Tibial artery (tissue), 4 donors: ENCODE measurements at regions not wholly inside any gene's neighbourhood (a gene's known extent, or its start where the extent isn't known, plus 50 kb on each side); places are given as distances from the start of the nearest gene placed in this dataset.

ENCODE experiments used
- DNase-seq, 2 donors: peaks; one replicate each; pipeline ENCODE4 v3.0.0-alpha.2; 2019
- H3K27ac ChIP-seq, 2 donors: fragments of 200-600 bp; sonication (generic) in 1 of 2; 1 replicate in 1 of 2; 2 replicates in 1 of 2; pipeline ENCODE4 v1.5.1; 2018 to 2019; ENCODE audit warnings: mild to moderate bottlenecking in 1 of 2
- H3K27me3 ChIP-seq, 2 donors: fragments of 200-600 bp; sonication (generic) in 1 of 2; one replicate each; pipeline versions ENCODE4 v1.5.1 to v1.6.0; 2016 to 2019
- H3K36me3 ChIP-seq, 3 donors: fragments of 200-600 bp; sonication (generic) in 2 of 3; one replicate each; pipeline ENCODE4 v1.5.1; 2016 to 2019; ENCODE audit warnings: mild to moderate bottlenecking in 2 of 3
- H3K4me1 ChIP-seq, 4 donors: fragments of 200-600 bp; sonication (generic) in 2 of 4; 1 replicate in 3 of 4; 2 replicates in 1 of 4; pipeline ENCODE4 v1.5.1; 2016 to 2019
- H3K4me3 ChIP-seq, 2 donors: fragments of 200-600 bp; sonication (generic) in 1 of 2; 1 replicate in 1 of 2; 2 replicates in 1 of 2; pipeline ENCODE4 v1.5.1; 2018 to 2019; ENCODE audit warnings: mild to moderate bottlenecking in 2 of 2
- H3K9me3 ChIP-seq, 3 donors: fragments of 200-600 bp; sonication (generic) in 1 of 3; one replicate each; pipeline ENCODE4 v1.5.1; 2016 to 2019
- CTCF ChIP-seq, 2 experiments: fragments of 200-600 bp in 1 of 2; fragments of 450-650 bp in 1 of 2; IDR thresholded peaks; one replicate each; pipeline ENCODE4 v1.5.1; 2017 to 2019; ENCODE audit warnings: antibody characterized with exemption in 2 of 2, mild to moderate bottlenecking in 1 of 2, moderate library complexity in 1 of 2
- intact Hi-C: fragments of 100-400 bp; cut with DNase I; formaldehyde crosslinking; loops from one replicate; pipeline ENCODE4 v1.15.0; 2023; ENCODE audit warnings: low total_unique reads

GRCh38 chr10:83354456-83354855, 784.9 kb upstream of the GHITM start:
- Histone ChIP-seq H3K27ac (no peak overlapping the region), H3K4me1 (no peaks in the 10 kb centered on the region), H3K27me3 (no peaks in the 10 kb centered on the region), H3K4me3 (no peak overlapping the region), H3K36me3 (no peaks in the 10 kb centered on the region), H3K9me3 (peaks cover 0 to 7% (median 7%) of the 10 kb centered on the region in 3 donors)
- no peak for DNase-seq
- intact Hi-C loops: no loop called here
- TF ChIP-seq CTCF (IDR thresholded peaks at IDR 0.05): no peak

- intact Hi-C loops: no loop called here
- Histone ChIP-seq H3K4me1 (no peaks in the 10 kb centered on the region), H3K9me3 (peaks cover 0 to 7% (median 7%) of the 10 kb centered on the region in 3 donors), H3K27ac (no peak overlapping the region), H3K4me3 (no peak overlapping the region), H3K36me3 (no peaks in the 10 kb centered on the region), H3K27me3 (no peaks in the 10 kb centered on the region)
- no peak for TF ChIP-seq CTCF (IDR thresholded peaks at IDR 0.05)
- DNase-seq: no peak
Observed at GRCh38 chr10:83357004-83357403, 782.3 kb upstream of the GHITM start.

- Histone ChIP-seq H3K4me3 (no peak overlapping the region), H3K27ac (no peak overlapping the region), H3K4me1 (no peaks in the 10 kb centered on the region), H3K9me3 (peaks cover 0 to 7% (median 7%) of the 10 kb centered on the region in 3 donors), H3K36me3 (no peaks in the 10 kb centered on the region), H3K27me3 (no peaks in the 10 kb centered on the region)
- intact Hi-C loops: no loop called here
- no peak for DNase-seq
- no peak for TF ChIP-seq CTCF (IDR thresholded peaks at IDR 0.05)
Observed at GRCh38 chr10:83357627-83358026, 781.7 kb upstream of the GHITM start.

- Histone ChIP-seq H3K27me3 (no peaks in the 10 kb centered on the region), H3K9me3 (no peaks in the 10 kb centered on the region), H3K4me1 (no peaks in the 10 kb centered on the region), H3K36me3 (no peaks in the 10 kb centered on the region), H3K4me3 (no peak overlapping the region), H3K27ac (no peak overlapping the region)
- TF ChIP-seq CTCF (IDR thresholded peaks at IDR 0.05): no peak
- DNase-seq: no peak
- intact Hi-C loops: no loop called here
Observed at GRCh38 chr10:83367036-83367435, 772.3 kb upstream of the GHITM start.

GRCh38 chr10:83371696-83372490, 767.4 kb upstream of the GHITM start:
- H3K4me3 ChIP-seq: no peak overlapping the region
- no peak for DNase-seq
- TF ChIP-seq CTCF (IDR thresholded peaks at IDR 0.05): no peak
- no peak overlapping the region for H3K27ac ChIP-seq
- H3K36me3 ChIP-seq: no peaks in the 10 kb centered on the region
- no peaks in the 10 kb centered on the region for H3K27me3 ChIP-seq
- intact Hi-C loops: no loop called here
- no peaks in the 10 kb centered on the region for H3K4me1 ChIP-seq
- H3K9me3 ChIP-seq: no peaks in the 10 kb centered on the region
